Left ventricle myocardium inferior (tissue), 1 donor: ENCODE measurements at regions not wholly inside any gene's neighbourhood (a gene's known extent, or its start where the extent isn't known, plus 50 kb on each side); places are given as distances from the start of the nearest gene placed in this dataset.

Experiments used
- DNase-seq: peaks from one replicate; pipeline ENCODE4 v3.0.0-alpha.2; 2020
- H3K27ac ChIP-seq: fragments of 200-600 bp; replicated peaks from 2 replicates; pipeline ENCODE4 v1.8.0; 2021
- H3K27me3 ChIP-seq: fragments of 200-600 bp; 2 replicates; pipeline ENCODE4 v1.8.0; 2021; ENCODE audit warnings: low read depth
- H3K36me3 ChIP-seq: fragments of 200-600 bp; 2 replicates; pipeline ENCODE4 v1.8.0; 2021
- H3K4me1 ChIP-seq: fragments of 200-600 bp; 2 replicates; pipeline ENCODE4 v1.8.0; 2021
- H3K4me3 ChIP-seq: fragments of 200-600 bp; 2 replicates; pipeline ENCODE4 v1.8.0; 2021; ENCODE audit warnings: mild to moderate bottlenecking, moderate library complexity
- H3K9me3 ChIP-seq: fragments of 200-600 bp; replicated peaks from 2 replicates; pipeline ENCODE4 v1.8.0; 2021
- intact Hi-C: fragments of 100-400 bp; cut with micrococcal nuclease; formaldehyde crosslinking; loops from one replicate; pipeline ENCODE4 v1.11.0; 2022
- TF ChIP-seq, protein P1 (sequence below): fragments of 200-600 bp; IDR thresholded peaks from 2 replicates; pipeline ENCODE4 v1.8.0; 2021; ENCODE audit warnings: antibody characterized with exemption, mild to moderate bottlenecking, borderline replicate concordance
- donor health status: DM: no; HTN: yes; CAD: no; lungs with severe emphysema.

DNA sequence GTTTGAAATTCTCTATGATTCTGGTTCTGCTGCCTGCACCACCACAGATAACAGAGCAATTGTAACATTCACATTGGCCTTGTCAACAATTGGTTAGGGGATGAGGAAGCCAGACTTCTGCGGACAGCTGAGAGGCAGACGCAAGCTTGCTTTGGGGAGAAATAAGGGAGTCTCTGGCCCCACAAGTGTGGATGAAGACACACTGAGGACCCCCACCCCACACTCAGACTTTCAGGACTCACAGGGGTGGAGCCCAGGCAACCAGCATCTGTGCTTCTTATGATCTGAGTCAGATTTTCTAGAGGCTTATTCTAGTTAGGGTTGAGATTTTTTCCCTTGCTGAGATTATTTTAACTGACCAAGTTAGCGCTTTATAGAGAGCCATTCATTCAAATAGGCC, 140.3 kb upstream of the IRX2 start:
- no peak overlapping the region for H3K27ac ChIP-seq
- intact Hi-C loops, result no loop called here
- TF ChIP-seq, protein P1, sequence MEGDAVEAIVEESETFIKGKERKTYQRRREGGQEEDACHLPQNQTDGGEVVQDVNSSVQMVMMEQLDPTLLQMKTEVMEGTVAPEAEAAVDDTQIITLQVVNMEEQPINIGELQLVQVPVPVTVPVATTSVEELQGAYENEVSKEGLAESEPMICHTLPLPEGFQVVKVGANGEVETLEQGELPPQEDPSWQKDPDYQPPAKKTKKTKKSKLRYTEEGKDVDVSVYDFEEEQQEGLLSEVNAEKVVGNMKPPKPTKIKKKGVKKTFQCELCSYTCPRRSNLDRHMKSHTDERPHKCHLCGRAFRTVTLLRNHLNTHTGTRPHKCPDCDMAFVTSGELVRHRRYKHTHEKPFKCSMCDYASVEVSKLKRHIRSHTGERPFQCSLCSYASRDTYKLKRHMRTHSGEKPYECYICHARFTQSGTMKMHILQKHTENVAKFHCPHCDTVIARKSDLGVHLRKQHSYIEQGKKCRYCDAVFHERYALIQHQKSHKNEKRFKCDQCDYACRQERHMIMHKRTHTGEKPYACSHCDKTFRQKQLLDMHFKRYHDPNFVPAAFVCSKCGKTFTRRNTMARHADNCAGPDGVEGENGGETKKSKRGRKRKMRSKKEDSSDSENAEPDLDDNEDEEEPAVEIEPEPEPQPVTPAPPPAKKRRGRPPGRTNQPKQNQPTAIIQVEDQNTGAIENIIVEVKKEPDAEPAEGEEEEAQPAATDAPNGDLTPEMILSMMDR, result no peak
- no peaks in the 10 kb centered on the region for H3K4me1 ChIP-seq
- no peak overlapping the region for H3K4me3 ChIP-seq
- peaks cover 5% of the 10 kb centered on the region for H3K27me3 ChIP-seq
- no peaks in the 10 kb centered on the region for H3K9me3 ChIP-seq
- H3K36me3 ChIP-seq, result no peaks in the 10 kb centered on the region
- DNase-seq, result no peak

- TF ChIP-seq, protein P1, result no peak
- no peaks in the 10 kb centered on the region for H3K9me3 ChIP-seq
- peaks cover 5% of the 10 kb centered on the region for H3K27me3 ChIP-seq
- DNase-seq, result no peak
- intact Hi-C loops, result no loop called here
- no peak overlapping the region for H3K27ac ChIP-seq
- no peaks in the 10 kb centered on the region for H3K36me3 ChIP-seq
- no peak overlapping the region for H3K4me3 ChIP-seq
- no peaks in the 10 kb centered on the region for H3K4me1 ChIP-seq
Observed at GRCh38 chr5:2890011-2890410, 138.5 kb upstream of the IRX2 start.

DNA sequence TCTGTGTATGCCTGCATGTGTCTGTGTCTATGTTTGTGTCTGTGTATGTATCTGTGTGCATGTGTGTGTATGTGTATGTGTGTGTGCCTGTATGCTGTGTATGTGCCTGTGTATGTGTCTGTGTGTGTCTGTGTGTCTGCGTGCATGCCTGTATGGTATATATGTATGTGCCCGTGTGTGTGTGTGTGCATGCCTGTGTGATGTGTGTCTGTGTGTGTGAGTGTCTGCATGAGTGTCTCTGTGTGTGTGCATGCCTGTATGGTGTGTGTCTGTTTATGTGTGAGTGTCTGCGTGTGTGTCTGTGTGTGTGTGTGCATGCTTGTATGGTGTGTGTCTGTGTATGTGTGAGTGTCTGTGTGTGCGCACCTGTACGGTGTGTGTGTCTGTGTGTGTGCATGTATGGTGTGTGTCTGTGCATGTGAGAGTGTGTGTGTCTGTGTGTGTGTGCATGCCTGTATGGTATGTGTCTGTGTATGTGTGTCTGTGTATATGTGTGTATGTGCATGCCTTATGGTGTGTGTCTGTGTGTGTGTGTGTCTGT, 137.1 kb upstream of the IRX2 start:
- Histone ChIP-seq H3K4me1 (no peaks in the 10 kb centered on the region), H3K4me3 (no peak overlapping the region), H3K27ac (no peak overlapping the region), H3K27me3 (peaks cover 6% of the 10 kb centered on the region), H3K36me3 (no peaks in the 10 kb centered on the region), H3K9me3 (no peaks in the 10 kb centered on the region)
- TF ChIP-seq, protein P1, result no peak
- no peak for DNase-seq
- intact Hi-C loops, result no loop called here

GRCh38 chr5:2887481-2888348, 136.2 kb upstream of the IRX2 start:
- Histone ChIP-seq H3K4me3 (no peak overlapping the region), H3K36me3 (no peaks in the 10 kb centered on the region), H3K27ac (no peak overlapping the region), H3K27me3 (peaks cover 9% of the 10 kb centered on the region), H3K4me1 (no peaks in the 10 kb centered on the region), H3K9me3 (no peaks in the 10 kb centered on the region)
- TF ChIP-seq, protein P1, result no peak
- no peak for DNase-seq
- intact Hi-C loops, result no loop called here

- no peak for DNase-seq
- TF ChIP-seq, protein P1, result no peak
- no peaks in the 10 kb centered on the region for H3K4me1 ChIP-seq
- intact Hi-C loops, result no loop called here
- no peak overlapping the region for H3K27ac ChIP-seq
- H3K27me3 ChIP-seq, result peaks cover 12% of the 10 kb centered on the region
- no peaks in the 10 kb centered on the region for H3K36me3 ChIP-seq
- no peaks in the 10 kb centered on the region for H3K9me3 ChIP-seq
- H3K4me3 ChIP-seq, result no peak overlapping the region
Observed at GRCh38 chr5:2886531-2886930, 135.1 kb upstream of the IRX2 start.
